Prostate gland (tissue), 2 donors: ENCODE measurements at regions not wholly inside any gene's neighbourhood (a gene's known extent, or its start where the extent isn't known, plus 50 kb on each side); places are given as distances from the start of the nearest gene placed in this dataset.

Experiments
- DNase-seq: peaks from one replicate; pipeline ENCODE4 v3.0.0-alpha.2; 2019; ENCODE audit warnings: low spot score
- H3K27ac ChIP-seq, 2 donors: fragments of 200-600 bp; sonication (generic); 2 replicates each; pipeline ENCODE4 v1.5.1; 2017 to 2019
- H3K27me3 ChIP-seq: fragments of 200-600 bp; sonication (generic); replicated peaks from 2 replicates; pipeline ENCODE4 v1.5.1; 2019; ENCODE audit not compliant: insufficient read depth
- H3K36me3 ChIP-seq, 2 donors: fragments of 200-600 bp; sonication (generic); 1 replicate in 1 of 2; 2 replicates in 1 of 2; pipeline versions ENCODE4 v1.5.1 to v1.8.1; 2017 to 2019
- H3K4me1 ChIP-seq: fragments of 200-600 bp; sonication (generic); replicated peaks from 2 replicates; pipeline ENCODE4 v1.5.1; 2019
- H3K4me3 ChIP-seq, 2 donors: fragments of 200-600 bp; sonication (generic); 2 replicates each; pipeline ENCODE4 v1.5.1; 2017 to 2019
- H3K9me3 ChIP-seq: fragments of 200-600 bp; sonication (generic); 2 replicates; pipeline ENCODE4 v1.5.1; 2017
- POLR2A ChIP-seq: fragments of 450-650 bp; IDR thresholded peaks from one replicate; pipeline ENCODE4 v1.6.1; 2016; ENCODE audit warnings: antibody characterized with exemption, mild to moderate bottlenecking
- POLR2AphosphoS5 ChIP-seq: sonication (generic); formaldehyde crosslinking; IDR thresholded peaks from one replicate; pipeline ENCODE4 v1.6.1; 2017; ENCODE audit warnings: antibody characterized with exemption
- WGBS: methylation state at CpG from one replicate; pipeline ENCODE4 v1.1.5; 2018; 5-methylcytosine and 5-hydroxymethylcytosine counted together
- intact Hi-C: fragments of 100-400 bp; cut with DNase I; formaldehyde crosslinking; loops from one replicate; pipeline ENCODE4 v1.14.2; 2022
- TF ChIP-seq, protein P1 (sequence below), 4 experiments: fragments of 200-600 bp in 2 of 4; fragments of 450-650 bp in 2 of 4; sonication (generic) in 2 of 4; IDR thresholded peaks; 1 replicate in 3 of 4; 2 replicates in 1 of 4; pipeline ENCODE4 v1.5.1; 2016 to 2019; ENCODE audit warnings: antibody characterized with exemption in 4 of 4, mild to moderate bottlenecking in 2 of 4, moderate library complexity in 2 of 4

DNA sequence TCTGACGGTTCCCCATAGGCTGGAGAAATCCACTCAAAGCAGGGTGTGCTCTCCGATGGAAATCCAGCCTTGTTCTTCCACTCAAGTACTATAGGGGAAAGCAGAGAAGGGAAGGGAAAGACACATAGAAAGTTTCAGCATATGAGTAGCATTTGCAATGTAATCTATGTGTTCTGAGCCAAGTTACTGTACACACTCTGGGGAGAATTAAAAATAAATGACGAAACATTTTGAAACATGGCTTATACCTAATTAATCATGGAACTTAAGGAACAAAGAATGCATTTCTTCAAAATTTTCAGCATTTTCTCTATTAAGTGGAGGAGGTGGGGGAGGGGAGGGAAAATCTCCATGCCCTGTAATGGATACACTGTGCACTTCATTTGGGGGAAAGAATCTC, 198.1 kb upstream of the HABP2 start:
- no peak for DNase-seq
- intact Hi-C loops, result loop anchor here (5.0 to 10.0 kb wide), 3 partner anchors 192 to 400 kb away; partner anchors contain the start of gene TCF7L2

DNA sequence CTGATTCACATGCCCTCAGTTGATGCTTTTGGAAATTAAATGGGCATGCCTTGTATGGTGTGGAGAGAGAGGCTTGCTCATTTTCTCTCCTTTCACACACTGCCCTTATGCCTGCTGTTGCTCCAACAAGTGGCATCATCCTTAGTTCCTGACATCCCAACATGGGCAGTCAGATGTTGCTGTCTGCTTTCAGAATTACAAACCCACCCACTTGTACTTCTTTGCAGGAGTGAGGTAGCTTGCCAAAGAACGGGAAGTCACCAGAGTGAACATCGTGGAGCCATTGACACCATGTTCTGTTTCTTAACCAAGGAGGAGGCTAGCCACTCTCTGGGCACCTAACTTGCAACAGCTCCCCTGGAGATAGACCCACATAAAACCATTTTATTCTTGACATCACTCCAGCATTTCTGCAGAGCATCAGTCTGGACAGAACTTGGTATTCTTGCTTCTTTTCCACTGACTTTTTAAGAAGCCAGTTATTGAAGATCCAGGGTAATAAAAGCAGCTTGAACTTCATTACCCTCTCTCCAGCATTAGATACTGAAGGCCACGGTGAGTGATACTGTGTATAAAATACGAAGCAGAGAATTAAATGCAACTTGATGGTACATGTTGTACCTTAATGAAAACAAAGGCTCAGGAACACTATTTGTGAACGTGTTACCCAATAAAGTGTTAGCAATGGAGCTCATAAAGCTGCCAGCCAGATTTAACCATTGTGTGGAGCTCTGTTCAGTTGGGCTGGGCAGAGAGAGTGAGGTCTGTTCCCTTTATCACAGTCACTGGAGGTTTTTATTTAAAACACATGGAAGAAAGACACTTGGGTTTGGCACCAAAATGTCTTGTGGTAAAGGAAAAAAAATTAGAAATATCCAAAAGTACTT, 195.8 kb upstream of the HABP2 start:
- Histone ChIP-seq H3K9me3 (no peaks in the 10 kb centered on the region), H3K4me3 (no peak overlapping the region), H3K4me1 (peaks cover 3% of the 10 kb centered on the region), H3K36me3 (no peaks in the 10 kb centered on the region), H3K27me3 (no peaks in the 10 kb centered on the region), H3K27ac (peak overlapping the region; percentile 13 to 44)
- intact Hi-C loops, result loop anchor here (5.0 to 10.0 kb wide), 3 partner anchors 195 to 402 kb away; partner anchors contain the start of gene TCF7L2
- WGBS, result 20% methylated on average over 5 of the region's 5 CpGs
- TF ChIP-seq POLR2AphosphoS5 (peak; percentile 84), POLR2A (no peak)
- TF ChIP-seq, protein P1, sequence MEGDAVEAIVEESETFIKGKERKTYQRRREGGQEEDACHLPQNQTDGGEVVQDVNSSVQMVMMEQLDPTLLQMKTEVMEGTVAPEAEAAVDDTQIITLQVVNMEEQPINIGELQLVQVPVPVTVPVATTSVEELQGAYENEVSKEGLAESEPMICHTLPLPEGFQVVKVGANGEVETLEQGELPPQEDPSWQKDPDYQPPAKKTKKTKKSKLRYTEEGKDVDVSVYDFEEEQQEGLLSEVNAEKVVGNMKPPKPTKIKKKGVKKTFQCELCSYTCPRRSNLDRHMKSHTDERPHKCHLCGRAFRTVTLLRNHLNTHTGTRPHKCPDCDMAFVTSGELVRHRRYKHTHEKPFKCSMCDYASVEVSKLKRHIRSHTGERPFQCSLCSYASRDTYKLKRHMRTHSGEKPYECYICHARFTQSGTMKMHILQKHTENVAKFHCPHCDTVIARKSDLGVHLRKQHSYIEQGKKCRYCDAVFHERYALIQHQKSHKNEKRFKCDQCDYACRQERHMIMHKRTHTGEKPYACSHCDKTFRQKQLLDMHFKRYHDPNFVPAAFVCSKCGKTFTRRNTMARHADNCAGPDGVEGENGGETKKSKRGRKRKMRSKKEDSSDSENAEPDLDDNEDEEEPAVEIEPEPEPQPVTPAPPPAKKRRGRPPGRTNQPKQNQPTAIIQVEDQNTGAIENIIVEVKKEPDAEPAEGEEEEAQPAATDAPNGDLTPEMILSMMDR (IDR thresholded peaks at IDR 0.05), result no peak
- DNase-seq, result peak; percentile 55

More for the DNA sequence above, 198.1 kb upstream of the HABP2 start:
- H3K9me3 ChIP-seq, result no peaks in the 10 kb centered on the region
- no peaks in the 10 kb centered on the region for H3K36me3 ChIP-seq
- no peaks in the 10 kb centered on the region for H3K27me3 ChIP-seq
- H3K27ac ChIP-seq, result no peak overlapping the region
- TF ChIP-seq, protein P1 (IDR thresholded peaks at IDR 0.05), result no peak
- no peak for TF ChIP-seq POLR2A
- no peak for TF ChIP-seq POLR2AphosphoS5
- H3K4me3 ChIP-seq, result no peak overlapping the region
- WGBS, result 79% methylated on average over 3 of the region's 3 CpGs
- H3K4me1 ChIP-seq, result peaks cover 3% of the 10 kb centered on the region

DNA sequence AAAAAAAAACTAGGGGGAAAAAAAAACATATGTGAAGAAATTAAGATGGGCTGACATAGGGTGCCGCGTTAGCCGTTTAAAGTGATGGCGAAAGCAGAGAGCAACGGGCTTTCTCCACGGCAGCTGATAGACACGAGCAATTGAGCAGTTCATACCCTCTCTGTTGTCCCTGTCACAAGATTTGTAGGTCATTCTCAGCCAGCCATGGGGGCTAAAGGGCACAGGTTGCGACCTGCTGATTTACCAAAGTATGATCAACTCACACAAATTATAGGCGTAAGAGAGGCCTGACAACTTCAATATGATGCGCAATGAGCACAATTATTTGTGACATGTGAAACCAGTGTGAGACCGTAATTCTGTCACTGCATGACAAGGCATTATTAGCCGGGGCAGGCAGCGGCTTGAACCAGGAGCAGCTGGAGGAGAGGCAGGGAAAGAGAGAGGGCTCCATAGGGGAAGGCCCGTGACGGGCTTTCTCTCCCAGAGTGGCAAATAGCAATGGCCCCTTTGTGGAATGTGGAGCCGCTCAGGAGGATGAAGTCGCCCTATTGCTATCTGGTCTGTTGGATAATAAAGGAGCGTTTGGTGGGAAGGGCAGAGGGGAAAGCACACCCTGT, 195.1 kb upstream of the HABP2 start:
- Histone ChIP-seq H3K9me3 (no peaks in the 10 kb centered on the region), H3K4me3 (no peak overlapping the region), H3K27me3 (no peaks in the 10 kb centered on the region), H3K27ac (peak overlapping the region; percentile 13 to 41), H3K36me3 (no peaks in the 10 kb centered on the region), H3K4me1 (peaks cover 3% of the 10 kb centered on the region)
- intact Hi-C loops, result loop anchor here (5.0 to 10.0 kb wide), 3 partner anchors 195 to 403 kb away; partner anchors contain the start of gene TCF7L2
- TF ChIP-seq POLR2A (no peak), POLR2AphosphoS5 (no peak)
- TF ChIP-seq, protein P1 (IDR thresholded peaks at IDR 0.05), result no peak
- 48% methylated on average over 18 of the region's 18 CpGs for WGBS
- no peak for DNase-seq

DNA sequence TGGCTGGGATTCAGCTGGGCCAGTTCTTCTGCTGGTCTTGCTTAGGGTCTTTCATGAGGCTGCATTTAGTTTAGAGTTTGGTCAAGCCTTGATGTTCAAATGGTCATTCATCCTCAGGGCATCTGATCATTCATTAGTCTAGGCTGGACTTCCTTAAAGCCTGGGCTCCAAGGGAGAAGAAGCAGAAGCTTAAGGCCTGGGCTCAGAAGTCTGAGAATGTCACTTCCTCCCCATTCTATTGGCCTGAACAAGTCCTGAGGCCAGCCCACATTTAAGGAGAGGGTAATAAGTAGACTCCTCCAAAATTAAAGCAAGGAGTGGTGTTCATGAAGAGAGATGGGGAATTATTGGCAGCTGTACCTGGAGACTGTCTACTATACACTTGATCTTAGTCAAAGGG, 193.2 kb upstream of the HABP2 start:
- TF ChIP-seq, protein P1 (IDR thresholded peaks at IDR 0.05), result no peak
- TF ChIP-seq POLR2A (no peak), POLR2AphosphoS5 (no peak)
- Histone ChIP-seq H3K36me3 (no peaks in the 10 kb centered on the region), H3K9me3 (no peaks in the 10 kb centered on the region), H3K4me1 (peaks cover 3% of the 10 kb centered on the region), H3K27me3 (no peaks in the 10 kb centered on the region), H3K4me3 (no peak overlapping the region), H3K27ac (no peak overlapping the region)
- intact Hi-C loops, result loop anchor here (5.0 to 10.0 kb wide), 3 partner anchors 197 to 405 kb away; partner anchors contain the start of gene TCF7L2
- DNase-seq, result no peak
